HL-60 (cell line): ENCODE measurements at regions not wholly inside any gene's neighbourhood (a gene's known extent, or its start where the extent isn't known, plus 50 kb on each side); places are given as distances from the start of the nearest gene placed in this dataset.

Experiments used
- DNase-seq, 2 experiments: peaks; one replicate each; pipeline ENCODE4 v3.0.0-alpha.2; 2010 to 2020; ENCODE audit warnings: low read depth in 1 of 2, low spot score in 1 of 2
- H3K27ac ChIP-seq: fragments of 250-450 bp; sonication (Bioruptor Pico); replicated peaks from 2 replicates; pipeline ENCODE4 v1.5.1; 2020; ENCODE audit warnings: mild to moderate bottlenecking, moderate library complexity
- H3K27me3 ChIP-seq: fragments of 250-450 bp; sonication (Bioruptor Pico); 2 replicates; pipeline ENCODE4 v1.5.1; 2021; ENCODE audit warnings: mild to moderate bottlenecking, moderate library complexity; ENCODE audit not compliant: insufficient read depth, poor library complexity, severe bottlenecking
- H3K4me3 ChIP-seq: replicated peaks from 2 replicates; pipeline ENCODE4 v1.5.1; 2011; ENCODE audit warnings: mild to moderate bottlenecking, control low read depth, low read length; ENCODE audit not compliant: insufficient read depth
- CTCF ChIP-seq: IDR thresholded peaks from one replicate; pipeline ENCODE4 v1.5.1; 2011; ENCODE audit warnings: low read length, control low read depth, inconsistent platforms; ENCODE audit not compliant: insufficient read depth
- GABPA ChIP-seq: IDR thresholded peaks from 2 replicates; pipeline ENCODE4 v1.6.1; 2012; ENCODE audit warnings: low read depth
- POLR2AphosphoS5 ChIP-seq: IDR thresholded peaks from 2 replicates; pipeline ENCODE4 v1.6.1; 2012; ENCODE audit warnings: low read depth
- REST ChIP-seq: IDR thresholded peaks from 2 replicates; pipeline ENCODE4 v1.6.1; 2012; ENCODE audit warnings: low read depth; ENCODE audit not compliant: insufficient replicate concordance
- SPI1 ChIP-seq: IDR thresholded peaks from 2 replicates; pipeline ENCODE4 v1.6.1; 2012; ENCODE audit warnings: low read depth, mild to moderate bottlenecking, borderline replicate concordance

GRCh38 chr3:145936971-145937370 is 224.0 kb downstream of the PLOD2 start:
- Histone ChIP-seq H3K27ac (no peak overlapping the region), H3K4me3 (no peak overlapping the region), H3K27me3 (no peaks in the 10 kb centered on the region)
- no peak for TF ChIP-seq GABPA
- no peak for TF ChIP-seq POLR2AphosphoS5
- TF ChIP-seq CTCF = no peak
- no peak for TF ChIP-seq REST
- TF ChIP-seq SPI1 = no peak
- no peak for DNase-seq

GRCh38 chr3:145939431-145939830 is 221.6 kb downstream of the PLOD2 start:
- H3K27me3 ChIP-seq = no peaks in the 10 kb centered on the region
- TF ChIP-seq REST (no peak), SPI1 (no peak), CTCF (no peak), POLR2AphosphoS5 (no peak), GABPA (no peak)
- DNase-seq = no peak

GRCh38 chr3:145942052-145942451 is 218.9 kb downstream of the PLOD2 start:
- no peak for TF ChIP-seq POLR2AphosphoS5
- no peak for TF ChIP-seq CTCF
- TF ChIP-seq GABPA = no peak
- TF ChIP-seq SPI1 = no peak
- TF ChIP-seq REST = no peak
- Histone ChIP-seq H3K27me3 (no peaks in the 10 kb centered on the region), H3K4me3 (no peak overlapping the region), H3K27ac (no peak overlapping the region)
- no peak for DNase-seq

More at GRCh38 chr3:145939431-145939830, 221.6 kb downstream of the PLOD2 start:
- Histone ChIP-seq H3K4me3 (no peak overlapping the region), H3K27ac (no peak overlapping the region)
